Testis (tissue), 2 donors: ENCODE measurements at regions not wholly inside any gene's neighbourhood (a gene's known extent, or its start where the extent isn't known, plus 50 kb on each side); places are given as distances from the start of the nearest gene placed in this dataset.
A peak's percentile ranks its signal among the peaks of the same experiment; 100 is the strongest.

ENCODE experiments used
- DNase-seq: peaks from one replicate; pipeline ENCODE4 v3.0.0-alpha.2; 2019
- H3K27ac ChIP-seq, 2 donors: fragments of 200-600 bp; sonication (generic); one replicate each; pipeline ENCODE4 v1.5.1; 2019
- H3K27me3 ChIP-seq: fragments of 200-600 bp; sonication (generic); one replicate; pipeline ENCODE4 v1.5.1; 2019
- H3K36me3 ChIP-seq: fragments of 200-600 bp; sonication (generic); one replicate; pipeline ENCODE4 v1.5.1; 2017; ENCODE audit warnings: low read depth; ENCODE audit errors: missing control alignments
- H3K4me1 ChIP-seq: fragments of 200-600 bp; sonication (generic); one replicate; pipeline ENCODE4 v1.5.1; 2019
- H3K4me3 ChIP-seq, 2 donors: fragments of 200-600 bp; sonication (generic); one replicate each; pipeline ENCODE4 v1.5.1; 2017 to 2019
- H3K9me3 ChIP-seq: fragments of 200-600 bp; sonication (generic); one replicate; pipeline ENCODE4 v1.5.1; 2017
- CTCF ChIP-seq, 3 experiments: fragments of 450-650 bp in 2 of 3; fragments of 200-600 bp in 1 of 3; sonication (generic) in 1 of 3; IDR thresholded peaks; one replicate each; pipeline ENCODE4 v1.5.1; 2016 to 2019; ENCODE audit warnings: antibody characterized with exemption in 3 of 3, mild to moderate bottlenecking in 2 of 3, moderate library complexity in 1 of 3
- POLR2A ChIP-seq: fragments of 450-650 bp; IDR thresholded peaks from one replicate; pipeline ENCODE4 v1.6.1; 2017; ENCODE audit warnings: antibody characterized with exemption, mild to moderate bottlenecking, moderate library complexity
- WGBS, 2 donors: methylation state at CpG; one replicate each; pipeline ENCODE4 v1.1.5; 2018; 5-methylcytosine and 5-hydroxymethylcytosine counted together
- intact Hi-C: fragments of 100-400 bp; cut with DNase I; formaldehyde crosslinking; loops from one replicate; pipeline ENCODE4 v1.15.1; 2023; ENCODE audit warnings: low total_unique reads

- 91% methylated on average over 3 of the region's 3 CpGs for WGBS, 2 donors
- no peak for TF ChIP-seq POLR2A
- no peak for TF ChIP-seq CTCF (IDR thresholded peaks at IDR 0.05)
- intact Hi-C loops, result no loop called here
- H3K27me3 ChIP-seq, result no peaks in the 10 kb centered on the region
- no peaks in the 10 kb centered on the region for H3K36me3 ChIP-seq
- no peak overlapping the region for H3K4me3 ChIP-seq
- H3K9me3 ChIP-seq, result no peaks in the 10 kb centered on the region
- no peaks in the 10 kb centered on the region for H3K4me1 ChIP-seq
- DNase-seq, result no peak
- H3K27ac ChIP-seq, result no peak overlapping the region
Measured at GRCh38 chr4:159435561-159436023, 332.7 kb downstream of the RAPGEF2 start.

GRCh38 chr4:159443975-159444374 is 341.1 kb downstream of the RAPGEF2 start:
- intact Hi-C loops, result no loop called here
- no peak for DNase-seq
- H3K9me3 ChIP-seq, result no peaks in the 10 kb centered on the region
- no peaks in the 10 kb centered on the region for H3K36me3 ChIP-seq
- TF ChIP-seq CTCF (IDR thresholded peaks at IDR 0.05), result no peak
- TF ChIP-seq POLR2A, result no peak
- no peak overlapping the region for H3K27ac ChIP-seq
- H3K4me1 ChIP-seq, result no peaks in the 10 kb centered on the region
- no peak overlapping the region for H3K4me3 ChIP-seq
- WGBS, 2 donors, result 83 to 92% methylated on average over 3 of the region's 3 CpGs
- H3K27me3 ChIP-seq, result no peaks in the 10 kb centered on the region

- Histone ChIP-seq H3K27me3 (no peaks in the 10 kb centered on the region), H3K4me1 (no peaks in the 10 kb centered on the region), H3K27ac (no peak overlapping the region), H3K36me3 (no peaks in the 10 kb centered on the region), H3K9me3 (no peaks in the 10 kb centered on the region), H3K4me3 (no peak overlapping the region)
- DNase-seq, result no peak
- no peak for TF ChIP-seq CTCF (IDR thresholded peaks at IDR 0.05)
- no peak for TF ChIP-seq POLR2A
- WGBS, 2 donors, result 72 to 84% methylated on average over 1 of the region's 1 CpG
- intact Hi-C loops, result no loop called here
Measured at GRCh38 chr4:159444678-159445077, 341.8 kb downstream of the RAPGEF2 start.

GRCh38 chr4:159445692-159446091 is 342.8 kb downstream of the RAPGEF2 start:
- Histone ChIP-seq H3K36me3 (no peaks in the 10 kb centered on the region), H3K4me1 (no peaks in the 10 kb centered on the region), H3K27ac (no peak overlapping the region), H3K9me3 (no peaks in the 10 kb centered on the region), H3K4me3 (no peak overlapping the region), H3K27me3 (no peaks in the 10 kb centered on the region)
- no peak for DNase-seq
- WGBS, 2 donors, result 83 to 84% methylated on average over 2 of the region's 2 CpGs
- intact Hi-C loops, result no loop called here
- TF ChIP-seq CTCF (IDR thresholded peaks at IDR 0.05), result no peak
- no peak for TF ChIP-seq POLR2A

- intact Hi-C loops, result no loop called here
- Histone ChIP-seq H3K27me3 (no peaks in the 10 kb centered on the region), H3K36me3 (no peaks in the 10 kb centered on the region), H3K4me1 (no peaks in the 10 kb centered on the region), H3K9me3 (no peaks in the 10 kb centered on the region), H3K27ac (no peak overlapping the region), H3K4me3 (no peak overlapping the region)
- peak; percentile 49 for DNase-seq
- WGBS, 2 donors, result 54% methylated on average over 6 of the region's 6 CpGs
- TF ChIP-seq POLR2A, result no peak
- peak in 2 of 3 experiments; percentile 64 to 79 for TF ChIP-seq CTCF (IDR thresholded peaks at IDR 0.05)
Measured at GRCh38 chr4:159446266-159446976, 343.5 kb downstream of the RAPGEF2 start.
